Neuronal stem cell (in vitro differentiated cells): ENCODE measurements at regions not wholly inside any gene's neighbourhood (a gene's known extent, or its start where the extent isn't known, plus 50 kb on each side); places are given as distances from the start of the nearest gene placed in this dataset.

Experiments used
- DNase-seq: peaks from one replicate; pipeline ENCODE4 v3.0.0-alpha.2; 2013; ENCODE audit warnings: low spot score
- H2AFZ ChIP-seq: one replicate; pipeline ENCODE4 v1.6.1; 2013; ENCODE audit warnings: mild to moderate bottlenecking, low read length, inconsistent platforms
- H2AK5ac ChIP-seq: 2 replicates; pipeline ENCODE4 v1.6.1; 2013; ENCODE audit warnings: low read depth, mild to moderate bottlenecking, inconsistent platforms, low read length, moderate library complexity, mixed read lengths
- H2BK120ac ChIP-seq: 2 replicates; pipeline ENCODE4 v1.6.1; 2013; ENCODE audit warnings: low read depth, mild to moderate bottlenecking, inconsistent platforms, low read length, moderate library complexity, mixed read lengths
- H2BK12ac ChIP-seq: one replicate; pipeline ENCODE4 v1.6.1; 2013; ENCODE audit warnings: low read length, inconsistent platforms
- H2BK15ac ChIP-seq: 2 replicates; pipeline ENCODE4 v1.6.1; 2013; ENCODE audit warnings: mild to moderate bottlenecking, low read length, inconsistent platforms, mixed read lengths
- H2BK5ac ChIP-seq: one replicate; pipeline ENCODE4 v1.6.1; 2013; ENCODE audit warnings: inconsistent platforms, mild to moderate bottlenecking, low read length, moderate library complexity
- H3K14ac ChIP-seq: one replicate; pipeline ENCODE4 v1.6.1; 2013; ENCODE audit warnings: low read length, inconsistent platforms
- H3K18ac ChIP-seq: 2 replicates; pipeline ENCODE4 v1.6.1; 2013; ENCODE audit warnings: low read length, inconsistent platforms
- H3K23ac ChIP-seq: 2 replicates; pipeline ENCODE4 v1.6.1; 2013; ENCODE audit warnings: low read depth, mild to moderate bottlenecking, mixed read lengths, low read length, inconsistent platforms; ENCODE audit not compliant: poor library complexity
- H3K27ac ChIP-seq: replicated peaks from 3 replicates; pipeline ENCODE4 v1.5.1; 2013; ENCODE audit warnings: low read length, inconsistent platforms
- H3K27me3 ChIP-seq, 3 experiments: 2 replicates each; pipeline ENCODE4 v1.6.1; 2013; ENCODE audit warnings: low read length in 3 of 3, mild to moderate bottlenecking in 2 of 3, inconsistent platforms in 1 of 3, low read depth in 1 of 3, mixed read lengths in 1 of 3, moderate library complexity in 1 of 3; ENCODE audit not compliant: control insufficient read depth in 3 of 3, insufficient read depth in 3 of 3
- H3K36me3 ChIP-seq, 2 donors: replicated peaks in 1 of 2; 2 replicates each; pipeline ENCODE4 v1.6.1; 2013; ENCODE audit warnings: low read length in 2 of 2; ENCODE audit not compliant: control insufficient read depth in 2 of 2, insufficient read depth in 2 of 2
- H3K4ac ChIP-seq: 2 replicates; pipeline ENCODE4 v1.6.1; 2013; ENCODE audit warnings: inconsistent platforms, mild to moderate bottlenecking, low read length, moderate library complexity
- H3K4me1 ChIP-seq, 2 donors: 1 replicate in 1 of 2; 2 replicates in 1 of 2; pipeline ENCODE4 v1.6.1; 2013; ENCODE audit warnings: low read length in 2 of 2, low read depth in 1 of 2; ENCODE audit not compliant: control insufficient read depth in 2 of 2, insufficient read depth in 1 of 2
- H3K4me2 ChIP-seq: one replicate; pipeline ENCODE4 v1.6.1; 2013; ENCODE audit warnings: mild to moderate bottlenecking, low read length, inconsistent platforms; ENCODE audit not compliant: insufficient read depth, poor library complexity, severe bottlenecking
- H3K4me3 ChIP-seq, 2 donors: 2 replicates each; pipeline ENCODE4 v1.5.1; 2013; ENCODE audit warnings: low read length in 2 of 2, mild to moderate bottlenecking in 2 of 2, inconsistent platforms in 1 of 2, moderate library complexity in 1 of 2
- H3K79me1 ChIP-seq: one replicate; pipeline ENCODE4 v1.6.1; 2013; ENCODE audit warnings: low read depth, mild to moderate bottlenecking, inconsistent platforms, low read length, moderate library complexity
- H3K9ac ChIP-seq: one replicate; pipeline ENCODE4 v1.6.1; 2013; ENCODE audit warnings: mild to moderate bottlenecking, low read depth, low read length, inconsistent platforms; ENCODE audit not compliant: poor library complexity
- H3K9me3 ChIP-seq, 2 donors: replicated peaks in 1 of 2; 2 replicates each; pipeline versions ENCODE3 to v1.6.1; 2013; ENCODE audit warnings: low read length in 2 of 2, mild to moderate bottlenecking in 2 of 2, inconsistent platforms in 1 of 2, low read depth in 1 of 2, mixed read lengths in 1 of 2, moderate library complexity in 1 of 2; ENCODE audit not compliant: control insufficient read depth in 2 of 2, insufficient read depth in 1 of 2
- H4K8ac ChIP-seq: one replicate; pipeline ENCODE4 v1.6.1; 2013; ENCODE audit warnings: low read depth, mild to moderate bottlenecking, inconsistent platforms, low read length, moderate library complexity
- H4K91ac ChIP-seq: one replicate; pipeline ENCODE4 v1.6.1; 2013; ENCODE audit warnings: low read length, low read depth, mild to moderate bottlenecking, inconsistent platforms; ENCODE audit not compliant: poor library complexity
- WGBS, 2 donors: extraction: QIAGEN DNeasy Blood & Tissue Kit; methylation state at CpG; one replicate each; pipeline ENCODE4 v1.1.7; 2013; ENCODE audit warnings: missing lambda C conversion rate in 2 of 2, mixed read lengths in 1 of 2; ENCODE audit not compliant: insufficient read length in 2 of 2, insufficient replicate concordance in 1 of 2; ENCODE audit errors: extremely low coverage in 2 of 2; 5-methylcytosine and 5-hydroxymethylcytosine counted together

GRCh38 chr7:130897515-130898419, 163.8 kb upstream of the KLF14 start:
- H2BK15ac ChIP-seq, result peak overlapping the region; percentile 20
- no peak overlapping the region for H3K4ac ChIP-seq
- no peak overlapping the region for H2BK12ac ChIP-seq
- H3K27me3 ChIP-seq, result no peaks in the 10 kb centered on the region
- H3K4me3 ChIP-seq, result no peak overlapping the region
- no peak for DNase-seq
- no peak overlapping the region for H3K4me2 ChIP-seq
- peak overlapping the region; percentile 53 for H2BK120ac ChIP-seq
- H2BK5ac ChIP-seq, result no peak overlapping the region
- no peaks in the 10 kb centered on the region for H3K79me1 ChIP-seq
- peak overlapping the region; percentile 5 for H3K23ac ChIP-seq
- H2AFZ ChIP-seq, result no peak overlapping the region
- peaks cover 2 to 19% of the 10 kb centered on the region in 2 donors for H3K9me3 ChIP-seq
- H2AK5ac ChIP-seq, result peak overlapping the region; percentile 86
- H3K14ac ChIP-seq, result no peak overlapping the region
- H3K9ac ChIP-seq, result no peak overlapping the region
- peak overlapping the region; percentile 44 for H3K18ac ChIP-seq
- H3K36me3 ChIP-seq, result no peaks in the 10 kb centered on the region
- H4K8ac ChIP-seq, result peak overlapping the region; percentile 43
- peaks cover 6 to 19% of the 10 kb centered on the region in 2 donors for H3K4me1 ChIP-seq
- no peak overlapping the region for H3K27ac ChIP-seq
- H4K91ac ChIP-seq, result no peak overlapping the region
- no CpG with 5 or more reads among the region's 24 CpGs for WGBS, 2 donors

DNA sequence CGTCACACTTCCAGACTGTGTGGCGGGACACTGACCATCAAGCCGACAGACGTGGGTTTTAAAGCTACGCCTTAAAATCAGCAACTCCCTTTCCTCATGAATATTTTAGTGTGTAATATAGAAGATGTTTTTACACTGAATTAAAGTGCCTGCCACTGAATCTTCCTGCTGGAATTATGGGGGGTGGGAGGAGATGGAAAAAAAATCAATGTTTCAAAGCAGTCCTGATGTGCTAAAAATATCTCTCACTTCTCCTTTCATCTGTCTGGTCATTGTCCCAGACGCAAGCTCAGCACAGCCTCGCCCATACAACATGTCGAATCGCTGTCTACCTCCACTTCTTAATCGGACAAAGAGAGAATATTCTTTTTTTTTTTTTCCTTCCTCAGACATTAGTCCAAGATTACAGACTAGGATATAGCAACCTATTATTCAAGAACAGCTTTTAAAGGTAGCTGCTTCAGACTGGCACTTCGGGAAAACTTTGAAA, 165.1 kb upstream of the KLF14 start:
- no peak overlapping the region for H3K4ac ChIP-seq
- H2AK5ac ChIP-seq, result no peak overlapping the region
- no peak overlapping the region for H3K4me2 ChIP-seq
- H3K14ac ChIP-seq, result no peak overlapping the region
- no peak overlapping the region for H2BK120ac ChIP-seq
- no peak overlapping the region for H4K8ac ChIP-seq
- H3K36me3 ChIP-seq, result no peaks in the 10 kb centered on the region
- no peaks in the 10 kb centered on the region for H3K27me3 ChIP-seq
- H3K23ac ChIP-seq, result no peak overlapping the region
- no peak overlapping the region for H2BK15ac ChIP-seq
- WGBS, 2 donors, result no CpG with 5 or more reads among the region's 11 CpGs
- H3K79me1 ChIP-seq, result no peaks in the 10 kb centered on the region
- no peak overlapping the region for H4K91ac ChIP-seq
- peaks cover 2 to 19% of the 10 kb centered on the region in 2 donors for H3K9me3 ChIP-seq
- no peak overlapping the region for H2AFZ ChIP-seq
- no peak overlapping the region for H3K18ac ChIP-seq
- no peak overlapping the region for H3K4me3 ChIP-seq
- H3K27ac ChIP-seq, result no peak overlapping the region
- DNase-seq, result no peak
- H3K9ac ChIP-seq, result no peak overlapping the region
- H3K4me1 ChIP-seq, result peaks cover 6 to 25% of the 10 kb centered on the region in 2 donors
- H2BK12ac ChIP-seq, result no peak overlapping the region
- H2BK5ac ChIP-seq, result no peak overlapping the region

DNA sequence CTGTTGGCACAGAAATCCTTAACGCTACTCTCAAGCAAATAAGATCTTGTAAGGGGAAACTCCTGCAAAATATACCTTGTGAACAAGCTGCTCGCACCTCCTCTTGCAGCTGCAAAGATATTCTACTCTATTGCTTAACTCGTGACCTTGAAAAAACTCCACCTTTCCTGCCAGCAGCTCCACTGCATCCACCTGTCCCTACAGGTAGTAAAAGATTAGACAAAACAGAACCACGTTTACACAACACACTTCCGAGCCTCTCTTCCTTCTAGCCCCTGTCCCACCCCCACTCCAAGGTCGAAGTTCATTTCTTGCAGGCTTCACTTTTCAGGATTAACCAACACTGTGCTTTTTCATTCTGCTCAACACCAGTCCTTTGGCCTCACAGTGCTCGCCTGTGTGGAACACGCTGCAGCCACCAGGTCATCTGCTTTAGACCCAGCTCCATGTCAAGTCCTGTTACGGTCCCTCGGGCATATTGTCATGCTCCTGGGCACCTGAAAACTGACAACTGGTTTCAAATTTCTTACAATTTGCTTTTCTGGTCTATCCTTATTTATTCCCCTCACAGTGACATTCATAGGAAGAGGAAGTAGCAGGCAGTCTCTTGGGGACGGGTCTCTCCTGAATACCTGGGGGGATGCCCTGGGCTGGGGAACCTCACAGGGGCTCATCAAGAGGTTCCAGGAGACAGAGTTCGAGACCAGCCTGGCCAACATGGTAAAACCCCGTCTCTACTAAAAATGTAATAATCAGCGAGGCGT, 165.8 kb upstream of the KLF14 start:
- H3K4me2 ChIP-seq, result no peak overlapping the region
- no peak overlapping the region for H4K8ac ChIP-seq
- H3K36me3 ChIP-seq, result no peaks in the 10 kb centered on the region
- no peak overlapping the region for H2BK5ac ChIP-seq
- no peak overlapping the region for H4K91ac ChIP-seq
- WGBS, 2 donors, result no CpG with 5 or more reads among the region's 15 CpGs
- H3K4me1 ChIP-seq, result peaks cover 6 to 25% of the 10 kb centered on the region in 2 donors
- no peak overlapping the region for H3K23ac ChIP-seq
- no peak overlapping the region for H2BK15ac ChIP-seq
- H2AK5ac ChIP-seq, result no peak overlapping the region
- no peak overlapping the region for H3K4ac ChIP-seq
- no peaks in the 10 kb centered on the region for H3K79me1 ChIP-seq
- no peak overlapping the region for H2BK120ac ChIP-seq
- H3K9ac ChIP-seq, result no peak overlapping the region
- H3K27me3 ChIP-seq, result no peaks in the 10 kb centered on the region
- no peak overlapping the region for H3K18ac ChIP-seq
- H3K4me3 ChIP-seq, result no peak overlapping the region
- peaks cover 2 to 19% of the 10 kb centered on the region in 2 donors for H3K9me3 ChIP-seq
- DNase-seq, result no peak
- H3K27ac ChIP-seq, result no peak overlapping the region
- H2BK12ac ChIP-seq, result no peak overlapping the region
- no peak overlapping the region for H2AFZ ChIP-seq
- no peak overlapping the region for H3K14ac ChIP-seq
